Activated B cell treated with CpG ODN at 0.5 μM for 24 hours (primary cell): ENCODE measurements at regions not wholly inside any gene's neighbourhood (a gene's known extent, or its start where the extent isn't known, plus 50 kb on each side); places are given as distances from the start of the nearest gene placed in this dataset.

Source experiments
- ATAC-seq: fragments of 200-7000 bp; cut with Tn5 transposase; one replicate; pipeline ENCODE4 v1.10.0; 2021; ENCODE audit warnings: low read depth, mild to moderate bottlenecking, moderate library complexity
- CTCF ChIA-PET: fragments of 350-600 bp; sonication (Branson Sonifier 250); formaldehyde crosslinking; loops from one replicate; lab custom pipeline; 2021; ENCODE audit warnings: antibody characterized with exemption; lab: Charles Lee
- POLR2A ChIA-PET: fragments of 350-600 bp; sonication (Branson Sonifier 250); formaldehyde crosslinking; loops from one replicate; lab custom pipeline; 2021; ENCODE audit warnings: antibody characterized with exemption; lab: Charles Lee
- DNase-seq: peaks from one replicate; pipeline ENCODE4 v3.0.0; 2022
- H3K27ac Mint-ChIP-seq: one replicate; pipeline ENCODE4 v1.8.0; 2020; ENCODE audit warnings: mixed read lengths
- H3K27me3 Mint-ChIP-seq: one replicate; pipeline ENCODE4 v1.8.0; 2021; ENCODE audit warnings: mixed read lengths
- H3K36me3 Mint-ChIP-seq: one replicate; pipeline ENCODE4 v1.8.0; 2021; ENCODE audit warnings: low read depth, mixed read lengths
- H3K4me1 Mint-ChIP-seq: one replicate; pipeline ENCODE4 v1.8.0; 2021; ENCODE audit warnings: mixed read lengths
- H3K4me3 Mint-ChIP-seq: one replicate; pipeline ENCODE4 v1.8.0; 2020; ENCODE audit warnings: mild to moderate bottlenecking, mixed read lengths
- H3K9me3 Mint-ChIP-seq: one replicate; pipeline ENCODE4 v1.8.0; 2020; ENCODE audit warnings: mixed read lengths
- CTCF ChIP-seq: fragments of 200-600 bp; IDR thresholded peaks from one replicate; pipeline ENCODE4 v1.8.0; 2022; ENCODE audit warnings: antibody characterized with exemption, mild to moderate bottlenecking
- intact Hi-C: fragments of 100-400 bp; cut with micrococcal nuclease; formaldehyde crosslinking; loops from one replicate; pipeline ENCODE4 v1.15.1; 2024

- CTCF ChIA-PET: no interaction called here
- ATAC-seq: no peak
- no peak overlapping the region for H3K27ac Mint-ChIP-seq
Observed at GRCh38 chr3:177828208-177828565, 630.9 kb upstream of the TBL1XR1 start.

GRCh38 chr3:177830411-177830849, 633.1 kb upstream of the TBL1XR1 start:
- ATAC-seq (no peak), DNase-seq (no peak)
- no peaks in the 10 kb centered on the region for H3K4me1 Mint-ChIP-seq
- no peak overlapping the region for H3K27ac Mint-ChIP-seq
- no peaks in the 10 kb centered on the region for H3K27me3 Mint-ChIP-seq
- H3K9me3 Mint-ChIP-seq: no peaks in the 10 kb centered on the region
- TF ChIP-seq CTCF: no peak
- intact Hi-C loops: no loop called here
- ChIA-PET POLR2A (no interaction called here), CTCF (no interaction called here)
- no peak overlapping the region for H3K4me3 Mint-ChIP-seq
- H3K36me3 Mint-ChIP-seq: no peaks in the 10 kb centered on the region

More at GRCh38 chr3:177828208-177828565, 630.9 kb upstream of the TBL1XR1 start:
- Mint-ChIP-seq H3K4me3 (no peak overlapping the region), H3K9me3 (no peaks in the 10 kb centered on the region), H3K27me3 (no peaks in the 10 kb centered on the region), H3K4me1 (no peaks in the 10 kb centered on the region), H3K36me3 (no peaks in the 10 kb centered on the region)
- intact Hi-C loops: no loop called here
- no peak for DNase-seq
- TF ChIP-seq CTCF: no peak
- POLR2A ChIA-PET: no interaction called here

- Mint-ChIP-seq H3K36me3 (no peaks in the 10 kb centered on the region), H3K4me3 (no peak overlapping the region), H3K27me3 (no peaks in the 10 kb centered on the region), H3K4me1 (no peaks in the 10 kb centered on the region), H3K9me3 (no peaks in the 10 kb centered on the region), H3K27ac (no peak overlapping the region)
- ATAC-seq (no peak), DNase-seq (no peak)
- POLR2A ChIA-PET: no interaction called here
- TF ChIP-seq CTCF: no peak
- intact Hi-C loops: no loop called here
- CTCF ChIA-PET: no interaction called here
Observed at GRCh38 chr3:177831361-177831760, 634.1 kb upstream of the TBL1XR1 start.

GRCh38 chr3:177832880-177833279, 635.6 kb upstream of the TBL1XR1 start:
- H3K9me3 Mint-ChIP-seq: no peaks in the 10 kb centered on the region
- H3K4me3 Mint-ChIP-seq: no peak overlapping the region
- no peaks in the 10 kb centered on the region for H3K4me1 Mint-ChIP-seq
- DNase-seq (no peak), ATAC-seq (no peak)
- intact Hi-C loops: no loop called here
- ChIA-PET CTCF (no interaction called here), POLR2A (no interaction called here)
- no peak for TF ChIP-seq CTCF
- H3K36me3 Mint-ChIP-seq: no peaks in the 10 kb centered on the region
- no peaks in the 10 kb centered on the region for H3K27me3 Mint-ChIP-seq
- H3K27ac Mint-ChIP-seq: no peak overlapping the region

- no peak overlapping the region for H3K4me3 Mint-ChIP-seq
- no peaks in the 10 kb centered on the region for H3K9me3 Mint-ChIP-seq
- ChIA-PET POLR2A (interaction anchor here (0.5 kb wide), 1 partner anchor 15 kb away, joined by 6 read pairs; no protein-coding TSS in a partner anchor), CTCF (no interaction called here)
- H3K27ac Mint-ChIP-seq: no peak overlapping the region
- intact Hi-C loops: no loop called here
- ATAC-seq: no peak
- H3K36me3 Mint-ChIP-seq: no peaks in the 10 kb centered on the region
- no peak for TF ChIP-seq CTCF
- H3K4me1 Mint-ChIP-seq: no peaks in the 10 kb centered on the region
- no peak for DNase-seq
- H3K27me3 Mint-ChIP-seq: no peaks in the 10 kb centered on the region
Observed at GRCh38 chr3:177833332-177833731, 636.0 kb upstream of the TBL1XR1 start.
